Neuronal stem cell (in vitro differentiated cells): ENCODE measurements at regions not wholly inside any gene's neighbourhood (a gene's known extent, or its start where the extent isn't known, plus 50 kb on each side); places are given as distances from the start of the nearest gene placed in this dataset.
A peak's percentile ranks its signal among the peaks of the same experiment; 100 is the strongest.

Source experiments
- DNase-seq: peaks from one replicate; pipeline ENCODE4 v3.0.0-alpha.2; 2013; ENCODE audit warnings: low spot score
- H2AFZ ChIP-seq: one replicate; pipeline ENCODE4 v1.6.1; 2013; ENCODE audit warnings: mild to moderate bottlenecking, low read length, inconsistent platforms
- H2AK5ac ChIP-seq: 2 replicates; pipeline ENCODE4 v1.6.1; 2013; ENCODE audit warnings: low read depth, mild to moderate bottlenecking, inconsistent platforms, low read length, moderate library complexity, mixed read lengths
- H2BK120ac ChIP-seq: 2 replicates; pipeline ENCODE4 v1.6.1; 2013; ENCODE audit warnings: low read depth, mild to moderate bottlenecking, inconsistent platforms, low read length, moderate library complexity, mixed read lengths
- H2BK12ac ChIP-seq: one replicate; pipeline ENCODE4 v1.6.1; 2013; ENCODE audit warnings: low read length, inconsistent platforms
- H2BK15ac ChIP-seq: 2 replicates; pipeline ENCODE4 v1.6.1; 2013; ENCODE audit warnings: mild to moderate bottlenecking, low read length, inconsistent platforms, mixed read lengths
- H2BK5ac ChIP-seq: one replicate; pipeline ENCODE4 v1.6.1; 2013; ENCODE audit warnings: inconsistent platforms, mild to moderate bottlenecking, low read length, moderate library complexity
- H3K14ac ChIP-seq: one replicate; pipeline ENCODE4 v1.6.1; 2013; ENCODE audit warnings: low read length, inconsistent platforms
- H3K18ac ChIP-seq: 2 replicates; pipeline ENCODE4 v1.6.1; 2013; ENCODE audit warnings: low read length, inconsistent platforms
- H3K23ac ChIP-seq: 2 replicates; pipeline ENCODE4 v1.6.1; 2013; ENCODE audit warnings: low read depth, mild to moderate bottlenecking, mixed read lengths, low read length, inconsistent platforms; ENCODE audit not compliant: poor library complexity
- H3K27ac ChIP-seq: replicated peaks from 3 replicates; pipeline ENCODE4 v1.5.1; 2013; ENCODE audit warnings: low read length, inconsistent platforms
- H3K27me3 ChIP-seq, 3 experiments: 2 replicates each; pipeline ENCODE4 v1.6.1; 2013; ENCODE audit warnings: low read length in 3 of 3, mild to moderate bottlenecking in 2 of 3, inconsistent platforms in 1 of 3, low read depth in 1 of 3, mixed read lengths in 1 of 3, moderate library complexity in 1 of 3; ENCODE audit not compliant: control insufficient read depth in 3 of 3, insufficient read depth in 3 of 3
- H3K36me3 ChIP-seq, 2 donors: replicated peaks in 1 of 2; 2 replicates each; pipeline ENCODE4 v1.6.1; 2013; ENCODE audit warnings: low read length in 2 of 2; ENCODE audit not compliant: control insufficient read depth in 2 of 2, insufficient read depth in 2 of 2
- H3K4ac ChIP-seq: 2 replicates; pipeline ENCODE4 v1.6.1; 2013; ENCODE audit warnings: inconsistent platforms, mild to moderate bottlenecking, low read length, moderate library complexity
- H3K4me1 ChIP-seq, 2 donors: 1 replicate in 1 of 2; 2 replicates in 1 of 2; pipeline ENCODE4 v1.6.1; 2013; ENCODE audit warnings: low read length in 2 of 2, low read depth in 1 of 2; ENCODE audit not compliant: control insufficient read depth in 2 of 2, insufficient read depth in 1 of 2
- H3K4me2 ChIP-seq: one replicate; pipeline ENCODE4 v1.6.1; 2013; ENCODE audit warnings: mild to moderate bottlenecking, low read length, inconsistent platforms; ENCODE audit not compliant: insufficient read depth, poor library complexity, severe bottlenecking
- H3K4me3 ChIP-seq, 2 donors: 2 replicates each; pipeline ENCODE4 v1.5.1; 2013; ENCODE audit warnings: low read length in 2 of 2, mild to moderate bottlenecking in 2 of 2, inconsistent platforms in 1 of 2, moderate library complexity in 1 of 2
- H3K79me1 ChIP-seq: one replicate; pipeline ENCODE4 v1.6.1; 2013; ENCODE audit warnings: low read depth, mild to moderate bottlenecking, inconsistent platforms, low read length, moderate library complexity
- H3K9ac ChIP-seq: one replicate; pipeline ENCODE4 v1.6.1; 2013; ENCODE audit warnings: mild to moderate bottlenecking, low read depth, low read length, inconsistent platforms; ENCODE audit not compliant: poor library complexity
- H3K9me3 ChIP-seq, 2 donors: replicated peaks in 1 of 2; 2 replicates each; pipeline versions ENCODE3 to v1.6.1; 2013; ENCODE audit warnings: low read length in 2 of 2, mild to moderate bottlenecking in 2 of 2, inconsistent platforms in 1 of 2, low read depth in 1 of 2, mixed read lengths in 1 of 2, moderate library complexity in 1 of 2; ENCODE audit not compliant: control insufficient read depth in 2 of 2, insufficient read depth in 1 of 2
- H4K8ac ChIP-seq: one replicate; pipeline ENCODE4 v1.6.1; 2013; ENCODE audit warnings: low read depth, mild to moderate bottlenecking, inconsistent platforms, low read length, moderate library complexity
- H4K91ac ChIP-seq: one replicate; pipeline ENCODE4 v1.6.1; 2013; ENCODE audit warnings: low read length, low read depth, mild to moderate bottlenecking, inconsistent platforms; ENCODE audit not compliant: poor library complexity
- WGBS, 2 donors: extraction: QIAGEN DNeasy Blood & Tissue Kit; methylation state at CpG; one replicate each; pipeline ENCODE4 v1.1.7; 2013; ENCODE audit warnings: missing lambda C conversion rate in 2 of 2, mixed read lengths in 1 of 2; ENCODE audit not compliant: insufficient read length in 2 of 2, insufficient replicate concordance in 1 of 2; ENCODE audit errors: extremely low coverage in 2 of 2; 5-methylcytosine and 5-hydroxymethylcytosine counted together

DNA sequence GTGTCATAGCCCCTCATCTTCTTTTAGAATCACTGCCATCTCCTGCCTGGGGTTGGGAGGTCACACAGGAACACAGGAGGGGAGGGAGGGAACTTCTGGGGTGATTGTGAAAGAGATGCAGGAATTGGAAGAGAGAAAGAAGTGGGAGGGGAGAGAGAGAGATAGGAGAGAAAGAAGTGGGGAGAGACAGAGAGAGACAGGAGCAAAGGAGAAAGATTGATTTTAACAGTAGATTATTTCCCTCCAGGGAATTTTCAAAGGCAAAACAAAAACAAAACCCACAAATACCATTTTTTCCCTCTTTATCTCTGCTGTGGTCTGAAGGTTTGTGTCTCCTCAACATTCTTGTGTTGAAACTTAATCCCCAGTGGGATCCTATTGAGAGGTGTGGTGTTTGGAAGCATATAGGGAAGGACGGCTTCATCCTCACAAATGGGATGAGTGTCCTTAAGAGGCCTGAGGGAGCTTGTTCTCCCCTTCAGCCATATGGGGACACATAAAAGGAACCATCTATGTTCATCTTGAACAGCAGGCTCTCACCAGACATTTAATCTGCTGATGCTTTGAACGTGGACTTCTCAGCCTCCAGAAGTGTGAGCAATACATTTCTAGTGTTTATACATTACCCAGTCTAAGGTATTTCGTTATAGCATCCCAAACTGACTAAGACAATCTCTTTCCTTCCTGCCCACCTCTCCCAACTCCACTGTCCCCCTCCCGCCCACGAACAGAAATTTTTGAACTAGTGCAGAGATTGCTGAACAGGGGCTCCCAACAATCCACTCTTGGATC, 134.9 kb upstream of the MAX start:
- no CpG with 5 or more reads among the region's 5 CpGs for WGBS, 2 donors
- no peak overlapping the region for H3K9ac ChIP-seq
- no peak overlapping the region for H3K4me3 ChIP-seq
- H3K14ac ChIP-seq: no peak overlapping the region
- H2BK5ac ChIP-seq: no peak overlapping the region
- no peak overlapping the region for H2AK5ac ChIP-seq
- no peak overlapping the region for H2AFZ ChIP-seq
- H3K27me3 ChIP-seq: peaks cover 0 to 36% (median 0%) of the 10 kb centered on the region in 3 experiments
- no peaks in the 10 kb centered on the region for H3K79me1 ChIP-seq
- no peak overlapping the region for H2BK15ac ChIP-seq
- no peak overlapping the region for H2BK120ac ChIP-seq
- no peak overlapping the region for H3K27ac ChIP-seq
- H3K9me3 ChIP-seq: no peaks in the 10 kb centered on the region
- H4K8ac ChIP-seq: no peak overlapping the region
- no peak overlapping the region for H2BK12ac ChIP-seq
- no peak overlapping the region for H3K4ac ChIP-seq
- no peak overlapping the region for H3K4me2 ChIP-seq
- H3K4me1 ChIP-seq: peaks cover 0 to 16% of the 10 kb centered on the region in 2 donors
- no peaks in the 10 kb centered on the region for H3K36me3 ChIP-seq
- H4K91ac ChIP-seq: no peak overlapping the region
- DNase-seq: no peak
- H3K23ac ChIP-seq: no peak overlapping the region
- no peak overlapping the region for H3K18ac ChIP-seq

DNA sequence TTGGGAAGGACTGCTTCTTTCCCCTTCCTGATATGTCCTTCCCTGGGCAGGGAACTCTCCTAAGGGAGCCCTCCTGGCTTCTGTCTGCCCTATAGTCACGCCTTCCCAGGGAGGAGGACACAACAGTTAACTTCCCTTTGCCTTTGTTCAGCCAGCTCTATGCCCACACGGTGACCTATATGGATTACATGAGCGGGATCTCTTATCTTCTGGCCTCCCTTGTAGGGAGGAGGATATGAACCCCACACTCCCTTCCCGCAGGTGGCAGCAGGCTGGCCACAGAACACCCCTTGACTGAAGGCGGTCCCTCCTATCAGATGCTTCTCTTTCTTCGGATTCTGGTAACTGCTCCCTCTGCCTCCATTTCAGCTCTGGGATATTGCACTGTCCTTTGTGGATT, 135.6 kb upstream of the MAX start:
- Histone ChIP-seq H3K18ac (peak overlapping the region; percentile 46), H2BK120ac (no peak overlapping the region), H3K9me3 (no peaks in the 10 kb centered on the region), H2AFZ (no peak overlapping the region), H3K79me1 (no peaks in the 10 kb centered on the region), H2BK12ac (no peak overlapping the region), H3K4me2 (no peak overlapping the region), H3K14ac (no peak overlapping the region), H2BK15ac (no peak overlapping the region), H4K8ac (no peak overlapping the region), H3K4me3 (no peak overlapping the region), H3K27ac (no peak overlapping the region), H3K23ac (no peak overlapping the region), H3K36me3 (no peaks in the 10 kb centered on the region), H3K4ac (no peak overlapping the region), H2AK5ac (peak overlapping the region; percentile 32), H3K4me1 (peaks cover 0 to 16% of the 10 kb centered on the region in 2 donors), H4K91ac (no peak overlapping the region), H2BK5ac (no peak overlapping the region), H3K27me3 (peaks cover 0 to 38% (median 0%) of the 10 kb centered on the region in 3 experiments), H3K9ac (no peak overlapping the region)
- no CpG with 5 or more reads among the region's 6 CpGs for WGBS, 2 donors
- no peak for DNase-seq

DNA sequence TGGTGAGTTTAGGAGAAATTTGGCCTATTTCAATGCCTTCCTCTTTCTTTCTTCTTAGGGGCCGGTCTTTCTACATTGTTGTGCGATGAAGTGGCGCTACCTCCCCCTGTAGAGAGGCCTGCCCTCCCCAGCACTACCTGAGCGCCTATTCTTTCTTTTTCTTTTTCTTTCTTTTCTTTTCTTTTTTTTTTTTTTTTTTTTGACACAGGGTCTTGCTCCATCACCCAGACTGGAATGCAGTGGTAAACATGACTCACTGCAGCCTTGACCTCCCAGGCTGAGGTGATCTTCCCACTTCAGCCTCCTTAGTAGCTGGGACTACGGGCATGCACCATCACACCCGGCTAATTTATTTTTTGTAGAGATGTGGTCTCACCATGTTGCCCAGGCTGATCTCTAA, 136.1 kb upstream of the MAX start:
- Histone ChIP-seq H3K23ac (no peak overlapping the region), H3K14ac (no peak overlapping the region), H2AK5ac (no peak overlapping the region), H3K4ac (no peak overlapping the region), H4K91ac (no peak overlapping the region), H3K18ac (no peak overlapping the region), H3K4me1 (peaks cover 0 to 16% of the 10 kb centered on the region in 2 donors), H3K36me3 (no peaks in the 10 kb centered on the region), H3K79me1 (no peaks in the 10 kb centered on the region), H3K4me2 (no peak overlapping the region), H3K27me3 (peaks cover 0 to 40% (median 0%) of the 10 kb centered on the region in 3 experiments), H2AFZ (no peak overlapping the region), H3K9ac (no peak overlapping the region), H3K4me3 (no peak overlapping the region), H2BK120ac (no peak overlapping the region), H3K27ac (no peak overlapping the region), H2BK5ac (no peak overlapping the region), H2BK15ac (no peak overlapping the region), H4K8ac (no peak overlapping the region), H2BK12ac (no peak overlapping the region), H3K9me3 (no peaks in the 10 kb centered on the region)
- no CpG with 5 or more reads among the region's 6 CpGs for WGBS, 2 donors
- DNase-seq: no peak

DNA sequence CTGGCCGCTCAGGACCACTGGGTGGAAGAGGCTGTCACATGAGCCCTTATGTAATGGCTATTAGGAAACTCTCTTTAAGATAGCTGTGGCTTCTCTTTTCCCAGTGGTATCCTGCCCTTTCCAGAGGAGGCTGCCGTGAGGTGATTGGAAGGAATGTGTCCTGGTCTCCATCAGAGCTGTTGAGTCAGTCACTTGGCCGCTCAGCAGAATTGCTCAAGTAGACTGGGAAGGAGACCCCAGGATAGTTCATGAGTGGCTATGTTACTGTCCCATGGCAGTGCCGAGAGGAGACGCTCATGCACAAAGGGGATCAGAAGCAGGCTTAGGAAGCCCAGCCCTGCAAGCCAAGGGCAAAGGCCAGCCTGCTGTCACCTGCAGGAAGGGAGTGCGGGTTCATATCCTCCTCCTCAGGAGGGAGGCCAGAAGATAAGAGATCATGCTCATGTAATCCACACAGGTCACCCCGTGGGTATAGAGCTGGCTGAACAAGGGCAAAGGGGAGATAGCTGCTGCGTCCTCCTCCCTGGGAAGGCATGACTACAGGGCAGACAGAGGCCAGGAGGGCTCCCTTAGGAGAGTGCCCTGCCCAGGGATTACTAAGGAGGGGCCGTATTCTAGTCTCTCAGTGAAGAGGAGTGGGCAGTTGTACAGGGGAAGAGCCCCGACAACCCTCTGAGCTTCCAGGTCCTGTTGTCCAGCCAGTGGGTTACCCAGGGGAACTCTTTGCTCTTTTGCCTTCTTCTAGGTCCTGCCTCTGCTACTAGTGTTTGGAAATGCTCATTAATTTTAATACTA, 137.0 kb upstream of the MAX start:
- Histone ChIP-seq H4K91ac (no peak overlapping the region), H3K27ac (no peak overlapping the region), H3K4me3 (no peak overlapping the region), H3K23ac (no peak overlapping the region), H3K4me1 (peaks cover 0 to 16% of the 10 kb centered on the region in 2 donors), H2BK120ac (no peak overlapping the region), H2AFZ (no peak overlapping the region), H3K14ac (no peak overlapping the region), H2BK15ac (no peak overlapping the region), H2BK5ac (no peak overlapping the region), H3K36me3 (no peaks in the 10 kb centered on the region), H3K9me3 (no peaks in the 10 kb centered on the region), H3K18ac (peak overlapping the region; percentile 13), H2BK12ac (no peak overlapping the region), H3K27me3 (peaks cover 0 to 35% (median 0%) of the 10 kb centered on the region in 3 experiments), H3K4ac (no peak overlapping the region), H4K8ac (no peak overlapping the region), H2AK5ac (no peak overlapping the region), H3K4me2 (no peak overlapping the region), H3K79me1 (no peaks in the 10 kb centered on the region), H3K9ac (no peak overlapping the region)
- no CpG with 5 or more reads among the region's 10 CpGs for WGBS, 2 donors
- no peak for DNase-seq
